ENCODE measurements at regions not wholly inside any gene's neighbourhood (a gene's known extent, or its start where the extent isn't known, plus 50 kb on each side); places are given as distances from the start of the nearest gene placed in this dataset.

DNA sequence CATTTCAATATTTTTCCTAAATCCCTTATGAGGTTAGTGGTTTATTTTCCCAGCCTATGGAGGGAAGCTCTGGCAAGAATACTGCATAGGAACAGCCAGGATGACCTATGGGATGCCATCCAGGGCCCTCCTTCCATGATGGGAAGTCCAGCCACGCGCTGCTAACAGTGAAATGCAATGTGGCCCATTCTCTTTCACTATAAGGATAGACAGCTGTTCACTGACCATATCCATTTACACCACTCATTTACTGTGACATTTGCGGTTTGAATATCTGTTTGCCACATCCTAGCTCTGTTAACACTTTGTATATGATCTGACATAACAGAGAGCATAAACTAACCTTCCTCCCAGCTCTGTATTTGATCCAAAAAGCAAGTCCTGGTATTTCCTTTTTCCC lies 471.7 kb downstream of the CBLN4 start:
- TF ChIP-seq, protein P1, sequence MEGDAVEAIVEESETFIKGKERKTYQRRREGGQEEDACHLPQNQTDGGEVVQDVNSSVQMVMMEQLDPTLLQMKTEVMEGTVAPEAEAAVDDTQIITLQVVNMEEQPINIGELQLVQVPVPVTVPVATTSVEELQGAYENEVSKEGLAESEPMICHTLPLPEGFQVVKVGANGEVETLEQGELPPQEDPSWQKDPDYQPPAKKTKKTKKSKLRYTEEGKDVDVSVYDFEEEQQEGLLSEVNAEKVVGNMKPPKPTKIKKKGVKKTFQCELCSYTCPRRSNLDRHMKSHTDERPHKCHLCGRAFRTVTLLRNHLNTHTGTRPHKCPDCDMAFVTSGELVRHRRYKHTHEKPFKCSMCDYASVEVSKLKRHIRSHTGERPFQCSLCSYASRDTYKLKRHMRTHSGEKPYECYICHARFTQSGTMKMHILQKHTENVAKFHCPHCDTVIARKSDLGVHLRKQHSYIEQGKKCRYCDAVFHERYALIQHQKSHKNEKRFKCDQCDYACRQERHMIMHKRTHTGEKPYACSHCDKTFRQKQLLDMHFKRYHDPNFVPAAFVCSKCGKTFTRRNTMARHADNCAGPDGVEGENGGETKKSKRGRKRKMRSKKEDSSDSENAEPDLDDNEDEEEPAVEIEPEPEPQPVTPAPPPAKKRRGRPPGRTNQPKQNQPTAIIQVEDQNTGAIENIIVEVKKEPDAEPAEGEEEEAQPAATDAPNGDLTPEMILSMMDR (IDR thresholded peaks at IDR 0.05) = no peak
- no peak for TF ChIP-seq POLR2A (IDR thresholded peaks at IDR 0.05)
